Large intestine (tissue), 3 donors: ENCODE measurements at regions not wholly inside any gene's neighbourhood (a gene's known extent, or its start where the extent isn't known, plus 50 kb on each side); places are given as distances from the start of the nearest gene placed in this dataset.
"Not testable (repeated sequence)": the region's sequence is repeated elsewhere in the genome, so short reads cannot be mapped to it uniquely, and the experiment has no call there.

Source experiments
- DNase-seq, 2 donors: peaks; one replicate each; pipeline versions ENCODE4 v3.0.0 to v3.0.0-alpha.2; 2013
- H3K27ac ChIP-seq: one replicate; pipeline ENCODE4 v1.5.1; 2013; ENCODE audit warnings: low read length
- H3K27me3 ChIP-seq: 2 replicates; pipeline ENCODE4 v1.6.1; 2013; ENCODE audit warnings: low read length; ENCODE audit not compliant: control insufficient read depth, insufficient read depth
- H3K36me3 ChIP-seq: 2 replicates; pipeline ENCODE4 v1.6.1; 2013; ENCODE audit warnings: low read length; ENCODE audit not compliant: control insufficient read depth, insufficient read depth
- H3K4me1 ChIP-seq: one replicate; pipeline ENCODE4 v1.6.1; 2013; ENCODE audit warnings: low read length; ENCODE audit not compliant: control insufficient read depth, insufficient read depth
- H3K4me3 ChIP-seq: one replicate; pipeline ENCODE4 v1.5.1; 2013; ENCODE audit warnings: low read length
- H3K9me3 ChIP-seq: one replicate; pipeline ENCODE4 v1.6.1; 2013; ENCODE audit warnings: mild to moderate bottlenecking, low read depth, low read length, moderate library complexity; ENCODE audit not compliant: control insufficient read depth
- WGBS: methylation state at CpG from one replicate; pipeline ENCODE4 v1.1.5; 2013; ENCODE audit warnings: low lambda C conversion rate; ENCODE audit not compliant: insufficient coverage; 5-methylcytosine and 5-hydroxymethylcytosine counted together

DNA sequence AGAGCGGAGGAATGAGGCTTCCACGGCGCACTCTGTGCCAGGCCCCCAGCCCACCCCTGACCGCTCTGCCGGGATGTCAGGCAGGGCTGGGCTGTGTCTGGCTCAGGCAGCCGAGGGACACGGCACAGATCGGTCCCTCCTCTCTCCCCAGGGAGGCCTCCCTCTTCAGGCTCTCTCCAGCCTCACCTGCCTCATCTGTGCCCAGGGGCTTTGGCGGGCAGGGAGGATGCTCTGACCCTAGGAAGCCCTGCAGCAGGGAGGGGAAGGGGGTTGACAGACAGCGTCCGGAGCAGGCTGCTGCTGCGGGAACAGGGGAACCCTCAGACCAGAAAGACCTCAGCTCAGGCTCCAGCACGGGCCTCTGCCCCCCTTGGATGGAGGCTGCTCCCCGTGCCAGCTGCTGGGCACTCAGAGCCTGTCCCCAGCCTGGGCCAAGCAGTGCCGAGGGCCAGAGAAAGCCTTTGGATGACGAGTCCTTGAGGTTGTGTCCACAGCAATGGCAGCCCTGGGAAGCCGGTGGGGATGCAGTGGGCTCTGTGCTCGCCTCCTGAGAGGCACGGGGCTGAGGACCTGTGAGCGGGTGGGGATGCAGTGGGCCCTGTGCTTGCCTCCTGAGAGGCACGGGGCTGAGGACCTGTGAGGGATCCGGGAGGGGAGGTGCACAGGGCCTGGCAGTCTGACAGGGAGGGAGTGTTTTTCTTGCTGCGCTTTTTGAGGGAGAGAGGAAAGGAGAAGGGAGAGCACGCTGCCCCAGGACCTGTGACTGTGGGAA is 66.9 kb downstream of the FOXL3 start:
- H3K9me3 ChIP-seq = peaks cover 19% of the 10 kb centered on the region
- peaks cover 8% of the 10 kb centered on the region for H3K27me3 ChIP-seq
- no peak overlapping the region for H3K4me3 ChIP-seq
- no peak overlapping the region for H3K27ac ChIP-seq
- peaks cover 3% of the 10 kb centered on the region for H3K4me1 ChIP-seq
- WGBS = no CpG with 5 or more reads among the region's 24 CpGs
- no peaks in the 10 kb centered on the region for H3K36me3 ChIP-seq
- DNase-seq = no peak

DNA sequence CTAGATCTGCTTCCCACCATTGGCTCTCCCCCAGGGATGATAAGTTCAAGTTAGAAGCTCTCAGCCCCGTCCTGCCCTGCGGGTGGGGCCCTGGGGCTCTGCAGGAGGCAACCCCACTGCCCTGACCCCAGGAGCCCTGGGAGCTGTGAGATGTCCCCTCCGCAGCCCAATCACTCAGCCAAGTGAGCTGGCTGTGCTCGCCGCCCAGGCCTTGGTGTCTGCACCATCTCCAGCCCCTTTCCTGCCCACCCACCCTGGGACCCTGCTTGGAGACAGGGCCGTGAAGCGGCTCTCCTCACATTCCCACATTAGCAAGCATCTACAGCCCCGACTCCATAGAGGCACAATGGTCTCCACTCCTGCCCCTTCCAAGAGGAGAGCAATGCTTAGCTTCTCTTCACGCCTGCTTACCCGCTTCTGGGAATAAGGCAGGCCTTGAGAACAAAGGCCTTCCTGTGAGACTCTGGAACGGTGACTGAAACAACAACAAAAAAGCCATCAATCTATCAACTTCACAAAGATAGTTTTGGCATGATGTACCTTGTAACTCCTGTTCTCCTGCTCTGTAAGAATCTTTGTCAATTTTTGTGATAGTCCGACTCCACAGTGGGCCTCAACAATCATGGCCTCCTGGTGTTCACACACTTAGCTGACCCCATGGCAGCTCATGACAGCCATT is 67.7 kb downstream of the FOXL3 start:
- Histone ChIP-seq H3K9me3 (peaks cover 19% of the 10 kb centered on the region), H3K4me1 (peaks cover 8% of the 10 kb centered on the region), H3K27ac (no peak overlapping the region), H3K27me3 (peaks cover 8% of the 10 kb centered on the region), H3K4me3 (no peak overlapping the region), H3K36me3 (no peaks in the 10 kb centered on the region)
- WGBS = no CpG with 5 or more reads among the region's 12 CpGs
- DNase-seq = no peak

DNA sequence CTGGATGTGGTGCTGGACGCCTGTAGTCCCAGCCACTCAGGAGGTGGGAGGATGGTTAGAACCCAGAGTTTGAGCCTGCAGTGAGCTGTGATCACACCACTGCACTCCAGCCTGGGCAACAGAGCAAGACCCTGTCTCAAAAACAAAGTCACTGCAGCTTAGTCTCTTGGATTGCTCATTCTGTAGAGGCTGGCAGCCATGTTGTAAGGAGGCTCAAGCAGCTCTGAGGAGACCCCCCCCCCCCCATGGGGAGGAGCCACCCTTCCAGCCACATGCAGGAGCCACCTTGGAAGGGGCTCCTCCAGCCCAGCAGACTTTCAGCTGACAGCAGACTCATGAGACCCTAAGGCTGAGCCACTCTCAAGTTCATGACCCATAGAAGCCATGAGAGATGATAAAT is 68.4 kb downstream of the FOXL3 start:
- no peak overlapping the region for H3K4me3 ChIP-seq
- H3K9me3 ChIP-seq = peaks cover 19% of the 10 kb centered on the region
- no CpG with 5 or more reads among the region's 1 CpG for WGBS
- peaks cover 8% of the 10 kb centered on the region for H3K4me1 ChIP-seq
- no peak overlapping the region for H3K27ac ChIP-seq
- H3K27me3 ChIP-seq = peaks cover 8% of the 10 kb centered on the region
- H3K36me3 ChIP-seq = no peaks in the 10 kb centered on the region
- no peak for DNase-seq

DNA sequence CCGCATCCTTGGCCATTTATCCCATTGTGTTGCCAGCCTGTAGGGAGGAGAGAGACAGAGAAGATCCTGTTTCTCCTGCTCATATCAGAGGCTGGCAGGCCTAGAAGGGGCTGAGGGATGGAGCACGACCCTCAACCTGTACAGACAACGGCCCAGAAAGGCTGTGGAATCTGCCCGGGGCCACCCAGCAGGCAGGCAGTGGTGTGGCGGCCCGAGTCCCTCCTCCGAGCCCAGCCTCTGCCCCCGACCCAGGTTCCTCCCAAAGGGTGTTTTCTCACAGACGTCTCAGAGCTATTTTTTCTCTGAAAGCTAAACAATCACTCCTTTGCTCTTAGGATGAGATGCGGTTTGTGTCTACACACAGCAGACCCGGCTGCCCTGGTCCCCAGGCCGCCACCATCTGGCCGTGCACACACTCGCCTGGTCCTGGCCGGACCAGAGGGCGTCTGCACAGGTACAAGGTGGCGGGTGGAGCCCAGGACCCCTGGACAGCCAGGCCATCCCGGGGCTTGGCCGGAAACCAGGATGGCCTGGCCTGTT is 69.3 kb downstream of the FOXL3 start:
- Histone ChIP-seq H3K27me3 (peaks cover 8% of the 10 kb centered on the region), H3K27ac (no peak overlapping the region), H3K4me1 (peaks cover 8% of the 10 kb centered on the region), H3K9me3 (peaks cover 22% of the 10 kb centered on the region), H3K4me3 (no peak overlapping the region), H3K36me3 (no peaks in the 10 kb centered on the region)
- DNase-seq = no peak
- WGBS = no CpG with 5 or more reads among the region's 19 CpGs

DNA sequence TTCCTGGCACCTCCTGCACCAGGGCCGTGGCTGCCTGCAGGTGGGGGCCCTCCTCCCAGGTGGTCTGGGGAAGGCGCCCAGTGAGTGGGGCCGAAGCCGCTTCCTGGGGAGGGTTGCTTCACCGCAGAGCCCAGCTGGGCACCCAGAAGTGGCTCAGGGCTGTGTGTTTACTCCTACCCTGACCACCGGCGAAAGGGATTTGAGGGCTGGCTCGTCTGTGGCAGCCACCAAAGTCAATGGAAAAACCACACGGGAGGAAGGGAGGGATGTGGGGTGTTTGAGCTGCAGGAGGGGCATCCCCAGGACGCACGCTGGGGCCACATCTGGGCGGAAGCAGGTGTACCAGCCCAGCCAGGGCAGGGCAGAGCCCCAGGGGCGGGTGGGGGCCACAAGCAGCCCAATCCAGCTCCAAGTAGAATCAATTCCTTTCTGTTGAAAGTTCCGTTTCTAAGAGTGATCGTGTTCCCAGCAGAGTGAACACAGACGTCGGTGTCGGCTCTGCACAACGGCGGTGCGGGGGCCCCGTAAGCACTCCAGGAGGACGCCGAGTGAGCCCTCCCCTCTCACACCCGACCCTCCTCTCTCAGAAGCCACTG is 69.9 kb downstream of the FOXL3 start:
- DNase-seq = no peak
- no CpG with 5 or more reads among the region's 25 CpGs for WGBS
- no peak overlapping the region for H3K4me3 ChIP-seq
- peaks cover 22% of the 10 kb centered on the region for H3K9me3 ChIP-seq
- H3K27me3 ChIP-seq = peaks cover 8% of the 10 kb centered on the region
- peaks cover 8% of the 10 kb centered on the region for H3K4me1 ChIP-seq
- H3K27ac ChIP-seq = no peak overlapping the region
- no peaks in the 10 kb centered on the region for H3K36me3 ChIP-seq

DNA sequence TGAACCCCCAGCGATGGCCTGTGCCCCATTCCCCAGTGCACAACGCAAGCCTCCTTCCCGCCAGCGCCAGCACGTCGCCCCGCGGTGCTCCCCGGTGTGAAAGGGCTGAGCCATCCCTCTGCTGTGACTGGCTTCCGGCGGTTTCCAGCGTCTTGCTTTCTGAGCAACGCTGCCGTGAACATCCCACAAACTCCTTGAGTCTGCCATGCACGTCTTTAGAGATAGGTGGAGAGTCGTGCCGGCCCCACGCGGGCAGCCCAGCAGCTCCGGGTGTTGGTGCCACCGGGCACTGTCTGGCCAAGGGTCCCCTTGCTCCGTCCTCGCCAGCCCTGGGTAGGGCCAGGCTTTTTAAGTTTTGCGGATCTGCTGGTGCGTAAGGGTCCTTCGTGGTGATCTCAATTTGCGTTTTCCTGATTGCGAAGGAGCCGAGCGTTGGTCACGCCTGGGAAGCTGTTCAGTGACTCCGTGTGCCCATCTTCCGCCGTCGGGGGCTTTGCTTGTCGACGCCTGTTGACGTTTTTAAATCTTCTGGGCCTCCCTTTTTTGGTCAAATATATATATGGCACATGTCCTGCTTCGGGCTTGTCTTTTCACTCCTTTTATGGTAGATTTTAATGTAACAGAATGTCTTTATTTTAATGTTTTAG is 70.6 kb downstream of the FOXL3 start:
- peaks cover 8% of the 10 kb centered on the region for H3K4me1 ChIP-seq
- no peak overlapping the region for H3K4me3 ChIP-seq
- DNase-seq = no peak
- H3K9me3 ChIP-seq = peaks cover 21% of the 10 kb centered on the region
- H3K27ac ChIP-seq = no peak overlapping the region
- H3K36me3 ChIP-seq = no peaks in the 10 kb centered on the region
- H3K27me3 ChIP-seq = peaks cover 8% of the 10 kb centered on the region
- WGBS = 100% methylated on average over 1 of the region's 39 CpGs

DNA sequence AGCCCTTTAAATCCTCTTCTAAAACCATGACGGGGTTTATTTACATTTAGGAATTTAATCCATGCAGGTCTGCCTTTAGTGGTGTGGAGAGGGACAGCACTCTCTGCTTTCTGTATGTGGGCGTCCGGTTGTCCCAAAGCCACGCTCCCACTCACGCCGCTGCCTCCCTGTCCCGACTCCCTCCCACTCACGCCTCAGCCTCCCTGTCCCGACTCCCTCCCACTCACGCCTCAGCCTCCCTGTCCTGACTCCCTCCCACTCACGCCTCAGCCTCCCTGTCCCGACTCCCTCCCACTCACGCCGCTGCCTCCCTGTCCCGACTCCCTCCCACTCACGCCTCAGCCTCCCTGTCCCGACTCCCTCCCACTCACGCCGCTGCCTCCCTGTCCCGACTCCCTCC is 71.2 kb downstream of the FOXL3 start:
- peaks cover 22% of the 10 kb centered on the region for H3K9me3 ChIP-seq
- DNase-seq, H3K27me3 ChIP-seq, H3K4me3 ChIP-seq, H3K4me1 ChIP-seq, H3K27ac ChIP-seq, H3K36me3 ChIP-seq: not testable (repeated sequence)
- WGBS = 100% methylated on average over 1 of the region's 20 CpGs

DNA sequence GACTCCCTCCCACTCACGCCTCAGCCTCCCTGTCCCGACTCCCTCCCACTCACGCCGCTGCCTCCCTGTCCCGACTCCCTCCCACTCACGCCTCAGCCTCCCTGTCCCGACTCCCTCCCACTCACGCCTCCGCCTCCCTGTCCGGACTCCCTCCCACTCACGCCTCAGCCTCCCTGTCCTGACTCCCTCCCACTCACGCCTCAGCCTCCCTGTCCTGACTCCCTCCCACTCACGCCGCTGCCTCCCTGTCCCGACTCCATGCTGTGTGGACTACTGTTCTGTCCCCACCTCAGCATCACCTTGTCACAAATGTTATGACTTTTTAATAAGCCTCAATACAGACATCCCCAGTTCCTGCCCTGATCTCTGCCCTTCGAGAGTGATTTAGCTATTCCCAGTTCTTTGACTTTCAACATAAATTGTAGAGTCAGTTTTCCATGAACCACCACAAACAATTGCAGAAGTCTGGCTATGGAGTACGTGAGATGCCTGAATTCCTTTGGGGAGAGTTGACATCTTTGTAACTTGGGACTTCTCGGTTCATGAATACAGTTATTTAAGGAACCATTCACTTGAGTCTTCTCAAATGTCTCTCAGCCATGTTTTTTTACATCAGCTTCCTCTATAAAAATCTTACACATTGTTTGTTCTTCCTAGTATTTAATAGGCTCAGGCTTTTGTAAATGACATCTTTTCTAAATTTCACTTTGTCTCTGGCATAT is 71.9 kb downstream of the FOXL3 start:
- H3K4me1 ChIP-seq = peaks cover 10% of the 10 kb centered on the region
- peaks cover 8% of the 10 kb centered on the region for H3K27me3 ChIP-seq
- H3K4me3 ChIP-seq = peak overlapping the region; percentile 23
- H3K27ac ChIP-seq = peak overlapping the region; percentile 46
- WGBS = 100% methylated on average over 1 of the region's 18 CpGs
- H3K36me3 ChIP-seq = no peaks in the 10 kb centered on the region
- no peak for DNase-seq
- H3K9me3 ChIP-seq = peaks cover 22% of the 10 kb centered on the region

DNA sequence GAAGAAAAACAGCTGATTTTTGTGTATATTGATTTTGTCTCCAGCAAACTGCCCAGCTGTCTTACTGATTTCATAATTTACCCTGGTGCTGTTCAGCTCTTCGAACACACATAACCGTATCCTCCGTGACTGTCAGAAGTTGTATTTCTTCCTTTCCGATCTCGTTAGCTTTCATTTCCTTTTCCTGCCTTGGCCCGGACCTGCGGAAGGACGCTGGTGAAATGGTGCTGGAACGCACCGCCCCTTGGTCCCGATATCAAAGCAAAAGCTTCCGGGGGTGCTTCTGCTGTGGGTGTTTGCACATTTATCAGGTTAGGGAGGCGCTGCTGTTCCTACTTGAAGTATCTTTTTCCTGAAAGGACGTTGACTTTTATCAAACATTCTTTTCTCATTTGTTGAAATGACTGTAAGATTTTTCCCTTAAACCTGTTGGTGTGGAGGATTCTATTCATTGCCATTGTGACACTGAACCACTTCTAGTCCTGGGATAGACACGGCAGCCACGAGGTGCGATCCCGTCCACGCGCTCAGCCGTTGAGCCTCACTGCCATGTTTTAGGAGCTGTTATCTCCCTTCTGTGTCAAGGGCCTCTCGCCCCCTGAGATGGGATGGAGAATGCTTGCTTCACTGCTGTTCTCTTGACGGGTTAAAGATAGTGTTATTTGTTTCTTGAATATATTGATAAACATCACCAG is 72.6 kb downstream of the FOXL3 start:
- WGBS = 13% methylated on average over 5 of the region's 23 CpGs
- Histone ChIP-seq H3K4me3 (peak overlapping the region; percentile 23), H3K9me3 (peaks cover 22% of the 10 kb centered on the region), H3K27ac (peak overlapping the region; percentile 46), H3K4me1 (peaks cover 15% of the 10 kb centered on the region), H3K27me3 (peaks cover 8% of the 10 kb centered on the region), H3K36me3 (no peaks in the 10 kb centered on the region)
- DNase-seq = peak in 1 of 2 donors; percentile 67
